A204.1 (cell line): ENCODE measurements at regions not wholly inside any gene's neighbourhood (a gene's known extent, or its start where the extent isn't known, plus 50 kb on each side); places are given as distances from the start of the nearest gene placed in this dataset.
"Not testable (repeated sequence)": the region's sequence is repeated elsewhere in the genome, so short reads cannot be mapped to it uniquely, and the experiment has no call there.

ENCODE experiments used
- FAIRE-seq: peaks from 2 replicates; lab custom pipeline; 2012; peaks lifted over from hg19 to GRCh38; lab: Jason Lieb, UNC

DNA sequence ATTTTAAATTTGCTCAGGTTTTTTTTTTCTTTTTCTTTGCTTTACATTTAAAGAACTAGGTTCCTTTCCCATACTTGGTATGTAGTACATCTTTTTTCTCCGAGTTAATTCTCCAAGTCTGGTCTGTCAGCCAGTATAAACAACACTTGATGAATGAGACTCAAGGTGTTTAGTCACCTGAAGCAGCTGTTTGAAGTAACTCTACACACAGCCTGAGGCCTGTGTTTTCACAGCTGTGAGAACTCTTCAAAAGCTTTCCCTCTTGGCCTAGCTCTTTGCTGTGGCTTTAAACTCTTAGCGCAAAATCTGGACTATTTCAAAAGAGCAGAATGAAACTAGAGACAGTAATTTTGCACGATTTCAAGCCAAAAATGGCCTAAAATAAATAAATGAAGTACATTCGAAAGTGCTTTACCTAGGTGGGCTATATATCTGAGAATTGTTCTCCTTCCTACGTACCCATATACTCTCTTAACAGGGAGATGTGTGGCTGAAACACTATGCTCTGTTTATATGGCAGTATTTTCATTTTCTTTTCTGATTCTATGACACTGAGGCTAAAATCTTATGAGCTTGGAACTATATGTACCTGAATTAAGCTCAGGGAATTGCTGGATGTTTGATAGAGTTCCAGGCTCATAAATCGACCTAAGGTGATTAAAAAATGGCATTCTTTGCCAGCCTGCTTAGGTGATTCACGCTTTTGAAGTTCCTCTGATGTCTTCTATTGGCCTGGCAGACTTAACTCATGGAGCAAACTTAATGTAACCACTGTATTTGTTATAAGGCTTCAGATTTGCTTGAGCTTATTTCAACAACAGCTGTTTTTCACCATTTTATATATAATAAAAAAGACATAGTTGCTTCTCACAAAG, 1044.1 kb upstream of the ZEB2 start:
- FAIRE-seq = no peak

DNA sequence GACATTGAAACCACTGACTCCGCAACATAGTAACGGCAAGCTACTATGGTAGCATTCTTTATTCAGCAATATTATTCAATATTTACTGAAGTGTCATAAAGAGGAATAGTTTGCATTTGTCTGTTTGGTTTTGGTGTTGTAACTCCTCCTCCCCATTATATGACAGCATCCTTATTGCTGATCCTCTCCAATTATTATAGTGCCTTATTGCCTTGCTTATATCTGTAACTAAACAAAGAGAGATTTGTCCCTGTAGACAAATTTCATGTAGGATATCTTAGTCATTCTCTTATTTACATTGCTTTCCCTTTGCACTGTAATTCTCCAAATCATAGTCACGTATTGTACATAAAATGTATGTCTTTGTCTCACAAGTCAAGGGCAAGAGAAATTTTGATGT, 1041.2 kb upstream of the ZEB2 start:
- no peak for FAIRE-seq

DNA sequence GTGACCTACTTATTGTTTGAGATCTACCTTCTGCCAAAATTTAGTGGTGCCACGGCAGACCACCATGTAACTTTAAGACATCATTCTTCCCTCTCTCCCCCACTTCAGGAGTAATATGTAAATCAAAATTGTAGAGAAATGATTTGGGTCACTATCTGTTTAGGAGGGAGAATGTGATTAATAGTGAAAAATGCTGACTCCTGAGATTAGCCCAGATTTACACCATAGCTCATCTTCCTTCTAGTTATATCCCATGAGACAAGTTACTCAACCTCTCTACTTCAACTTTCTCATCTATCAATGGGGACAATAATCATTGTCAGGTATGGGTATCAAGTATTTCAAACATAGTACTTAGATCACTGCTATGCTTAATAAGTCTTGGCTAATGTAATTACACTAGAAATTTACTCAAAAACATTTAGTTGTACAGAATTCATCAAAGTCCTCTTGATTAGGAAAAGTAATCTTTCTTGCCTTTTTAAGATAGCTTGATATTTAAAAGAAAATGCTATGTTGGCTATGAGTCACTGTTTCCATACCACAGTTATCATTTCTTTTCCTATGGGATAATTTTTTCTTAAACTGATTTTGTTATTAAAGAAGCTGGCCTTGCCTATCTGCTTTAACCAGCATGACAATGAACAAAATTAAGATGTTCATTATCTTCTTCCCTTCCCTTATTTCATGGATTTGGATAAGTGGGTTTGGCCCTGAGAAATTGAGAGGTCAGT, 1038.9 kb upstream of the ZEB2 start:
- no peak for FAIRE-seq

DNA sequence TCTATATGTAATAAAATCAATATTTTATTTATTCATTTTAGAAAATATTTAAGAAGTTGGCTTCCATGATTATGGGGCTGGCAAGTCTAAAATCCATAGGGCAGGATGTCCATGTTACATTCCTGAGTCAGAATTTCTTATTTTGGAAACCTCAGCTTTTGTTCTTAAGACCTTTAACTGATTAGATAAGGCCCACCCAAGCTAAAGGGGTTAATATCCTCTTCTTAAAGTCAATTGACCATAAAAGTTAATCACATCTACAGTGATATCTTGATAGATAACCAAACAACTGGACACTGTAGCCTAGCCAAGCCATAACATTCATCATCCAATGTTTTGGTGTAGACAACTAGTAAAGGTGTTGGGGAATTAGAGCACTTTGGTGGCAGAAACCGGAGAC, 1035.4 kb upstream of the ZEB2 start:
- FAIRE-seq = no peak

DNA sequence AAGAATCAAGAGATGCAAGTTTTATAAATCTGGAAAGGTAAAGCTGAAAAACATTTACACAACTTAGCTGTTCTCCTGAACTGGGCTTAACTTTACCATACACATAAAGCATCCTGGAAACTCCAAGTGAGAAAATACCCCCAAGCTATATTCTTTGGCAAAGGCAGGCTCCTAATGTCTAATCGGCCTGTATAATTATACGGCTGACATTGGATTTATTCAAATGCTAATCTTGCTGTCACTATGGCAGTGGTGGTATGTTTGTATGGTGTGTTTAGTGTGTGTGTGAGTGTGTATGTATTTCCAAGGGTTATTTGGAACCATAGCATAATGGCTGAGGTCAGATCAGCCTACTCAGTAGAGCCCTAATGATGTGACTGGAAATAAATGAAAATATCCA, 1031.8 kb upstream of the ZEB2 start:
- no peak for FAIRE-seq

DNA sequence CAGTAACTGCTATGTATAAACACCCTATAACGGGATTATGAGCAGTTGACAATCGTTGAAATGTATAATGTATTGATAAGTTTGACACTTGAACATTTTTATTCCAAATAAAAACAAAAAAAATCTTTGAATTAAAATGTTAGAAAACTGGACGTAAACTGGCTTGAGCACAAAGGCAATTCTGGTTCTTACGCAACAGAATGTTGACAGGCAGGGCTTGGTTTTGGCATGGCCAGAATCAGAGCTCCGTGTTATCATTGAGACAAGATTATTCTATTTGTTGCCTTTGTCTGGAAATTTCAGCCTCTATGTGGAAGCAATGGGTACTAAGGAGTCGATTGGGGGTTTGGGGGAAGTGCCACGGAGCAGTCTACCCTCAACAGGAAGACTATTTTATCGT, 1028.6 kb upstream of the ZEB2 start:
- FAIRE-seq = no peak

DNA sequence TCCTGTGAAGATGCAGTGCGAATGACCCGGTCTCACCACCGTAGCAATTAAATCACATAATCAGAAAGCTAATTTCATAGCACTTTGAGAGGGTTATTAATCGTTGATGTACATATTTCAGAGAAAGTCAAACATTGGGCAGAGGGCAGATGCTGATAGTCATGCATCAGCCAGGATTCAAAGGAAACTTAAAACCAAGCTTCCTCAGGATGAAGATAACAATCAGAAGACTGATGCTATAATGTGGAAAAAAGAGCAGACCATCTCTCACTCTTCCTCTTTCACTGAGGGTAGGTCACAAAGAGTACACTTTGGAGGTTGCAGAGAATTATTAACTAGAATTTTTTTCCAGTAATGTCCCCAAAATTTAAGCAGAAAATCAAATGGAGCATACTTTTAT, 1027.7 kb upstream of the ZEB2 start:
- FAIRE-seq = no peak

DNA sequence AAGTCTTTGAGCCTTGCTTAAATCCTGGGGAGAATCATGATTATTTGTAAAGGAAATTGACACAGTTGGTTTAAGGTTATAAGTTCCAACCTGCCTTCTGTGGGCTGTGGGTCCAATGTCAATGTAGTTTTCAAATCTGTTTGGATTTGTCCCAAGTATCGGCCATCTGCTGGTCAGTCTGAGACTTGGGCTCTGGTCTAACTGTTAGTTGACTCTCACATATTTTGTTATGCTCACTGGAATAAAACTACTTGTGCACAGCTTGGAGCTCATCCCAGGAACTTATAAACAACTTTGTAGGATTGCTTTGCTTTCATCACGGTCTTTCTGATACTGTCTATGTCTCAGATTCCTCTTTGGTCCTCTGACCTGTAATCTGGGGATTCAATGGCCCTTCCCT, 1026.2 kb upstream of the ZEB2 start:
- FAIRE-seq = no peak

DNA sequence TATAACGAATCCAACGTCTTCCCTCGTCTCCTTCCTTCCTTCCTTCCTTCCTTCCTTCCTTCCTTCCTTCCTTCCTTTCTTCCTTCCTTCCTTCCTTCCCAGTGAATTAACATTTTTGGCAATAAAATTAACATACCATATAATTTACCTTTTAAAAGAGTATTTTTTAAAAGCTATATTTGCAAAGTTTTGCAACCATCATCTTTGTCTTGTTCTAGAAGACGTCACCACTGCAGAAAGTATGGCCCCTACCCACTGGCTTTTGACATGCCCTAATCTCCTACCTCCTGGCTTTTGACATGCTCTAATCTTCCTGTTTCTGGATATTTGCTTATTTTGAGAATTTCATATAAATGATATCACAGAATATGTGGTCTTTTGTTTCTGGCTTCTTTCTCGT, 1023.9 kb upstream of the ZEB2 start:
- no peak for FAIRE-seq

DNA sequence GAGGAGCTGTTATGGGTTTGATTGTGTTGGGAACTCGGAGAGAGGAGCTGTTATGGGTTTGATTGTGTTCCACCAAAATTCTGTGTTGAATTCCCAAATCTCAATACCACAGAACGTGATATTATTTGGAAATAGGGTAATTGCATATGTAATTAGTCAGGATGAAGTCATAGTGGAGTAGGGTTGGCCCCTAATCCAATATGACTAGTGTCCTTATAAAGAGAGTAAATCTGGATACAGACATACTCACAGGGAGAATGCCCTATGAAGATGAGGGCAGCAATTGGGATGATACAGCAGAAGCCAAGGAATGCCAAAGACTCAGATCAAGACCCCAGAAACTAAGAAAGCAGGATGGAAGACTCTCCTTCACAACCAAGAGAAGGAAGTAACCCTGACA, 1023.2 kb upstream of the ZEB2 start:
- no peak for FAIRE-seq

DNA sequence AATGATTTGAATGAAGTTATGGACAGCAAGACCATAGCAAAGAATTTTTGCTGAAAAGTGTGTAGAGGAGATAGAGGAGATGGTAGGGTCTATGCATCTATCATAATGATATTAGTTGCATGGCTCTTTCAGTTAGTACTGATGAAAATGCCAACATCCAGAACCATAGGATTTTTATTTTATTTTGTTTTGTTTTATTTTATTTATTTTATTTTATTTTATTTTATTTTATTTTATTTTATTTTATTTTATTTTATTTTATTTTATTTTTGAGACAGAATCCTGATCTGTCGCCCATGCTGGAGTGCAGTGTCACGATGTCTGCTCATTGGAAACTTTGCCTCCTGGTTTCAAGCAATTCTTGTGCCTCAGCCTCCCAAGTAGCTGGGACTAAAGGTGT, 1021.1 kb upstream of the ZEB2 start:
- no peak for FAIRE-seq

DNA sequence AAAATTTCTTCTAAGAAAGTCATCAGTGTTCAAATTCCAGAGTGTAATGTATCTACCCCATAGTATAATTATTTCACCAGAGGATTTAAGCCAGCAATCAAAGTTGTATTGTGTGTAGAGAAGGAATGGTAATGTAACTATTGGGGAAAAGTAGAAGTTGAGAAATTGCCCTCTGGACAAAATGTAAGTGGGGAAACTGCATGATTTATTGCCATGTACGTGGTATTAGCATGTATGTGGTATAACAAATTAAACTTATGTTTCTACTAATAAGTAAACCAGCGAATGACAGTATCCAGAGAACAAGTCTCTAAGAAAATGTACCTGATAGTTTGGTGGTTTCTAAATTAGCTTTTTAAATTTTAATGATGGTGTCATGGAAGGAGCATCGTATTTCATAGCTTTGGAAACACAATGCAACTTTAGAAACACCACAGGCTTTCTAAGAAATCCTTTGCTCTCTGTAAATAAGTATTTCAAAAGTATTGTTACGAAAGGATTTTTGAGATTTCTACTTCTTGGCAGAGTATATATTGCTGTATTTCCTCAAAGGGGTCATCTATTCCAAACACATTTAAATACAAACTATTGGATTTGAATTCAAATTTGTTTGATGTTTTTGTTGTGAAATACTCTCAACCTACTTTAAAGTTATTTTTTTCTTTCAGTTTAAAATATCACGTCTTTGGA, 1018.9 kb upstream of the ZEB2 start:
- peak; percentile 44 for FAIRE-seq

DNA sequence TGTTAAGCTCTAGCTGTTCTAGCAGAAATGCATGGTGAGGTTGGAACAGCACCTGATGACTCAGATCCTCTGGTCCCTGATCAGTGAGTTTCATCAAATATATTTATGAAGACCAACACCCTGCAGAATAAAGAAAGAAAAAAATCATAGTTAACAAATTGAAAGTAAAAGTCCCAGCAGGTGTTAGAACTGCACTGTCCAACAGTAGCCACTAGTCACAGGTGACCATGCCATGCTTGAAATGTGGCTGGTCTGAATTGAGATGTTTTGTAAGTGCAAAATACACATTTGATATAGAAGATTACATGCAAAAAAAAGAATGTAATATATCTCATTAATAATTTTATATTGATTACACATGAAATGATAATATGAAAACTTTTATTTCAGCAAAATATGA, 1010.7 kb upstream of the ZEB2 start:
- FAIRE-seq = peak; percentile 25

DNA sequence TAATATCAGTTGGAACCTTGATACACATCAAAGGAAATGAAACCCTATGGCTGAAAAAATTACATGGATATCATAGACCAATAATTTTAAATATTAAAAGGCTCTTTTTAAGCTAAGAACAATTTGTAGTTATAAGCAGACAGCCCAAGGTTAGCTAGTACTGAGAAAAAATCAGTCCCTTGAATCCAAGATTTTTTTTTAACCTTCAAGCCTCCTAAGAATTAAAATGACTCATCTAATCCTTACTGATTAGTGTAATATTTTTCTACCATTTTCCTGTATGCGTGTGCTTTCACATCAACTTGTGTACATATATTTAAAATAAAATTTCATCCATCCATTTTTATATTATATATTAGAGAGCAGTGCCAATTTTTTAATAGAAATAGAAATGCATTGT, 1004.9 kb upstream of the ZEB2 start:
- no peak for FAIRE-seq

DNA sequence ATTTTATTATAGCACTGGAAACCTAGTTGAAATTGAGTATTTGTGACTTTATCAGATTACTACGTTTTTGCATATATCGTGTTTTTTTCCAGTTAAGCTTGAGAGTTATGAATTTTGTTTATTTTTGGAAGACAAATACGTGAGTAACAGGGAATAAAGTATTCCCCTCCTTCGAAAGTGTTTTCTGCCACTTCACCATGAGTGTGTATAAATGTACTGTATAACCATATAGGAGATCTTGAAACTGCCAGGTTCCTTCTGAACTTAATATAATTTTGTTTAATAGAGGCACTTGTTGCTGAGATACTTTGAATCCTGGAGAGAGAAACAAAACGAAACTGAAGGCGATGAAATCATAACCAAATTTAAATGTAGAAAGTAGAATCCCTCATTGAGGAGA, 1004.4 kb upstream of the ZEB2 start:
- FAIRE-seq = no peak

DNA sequence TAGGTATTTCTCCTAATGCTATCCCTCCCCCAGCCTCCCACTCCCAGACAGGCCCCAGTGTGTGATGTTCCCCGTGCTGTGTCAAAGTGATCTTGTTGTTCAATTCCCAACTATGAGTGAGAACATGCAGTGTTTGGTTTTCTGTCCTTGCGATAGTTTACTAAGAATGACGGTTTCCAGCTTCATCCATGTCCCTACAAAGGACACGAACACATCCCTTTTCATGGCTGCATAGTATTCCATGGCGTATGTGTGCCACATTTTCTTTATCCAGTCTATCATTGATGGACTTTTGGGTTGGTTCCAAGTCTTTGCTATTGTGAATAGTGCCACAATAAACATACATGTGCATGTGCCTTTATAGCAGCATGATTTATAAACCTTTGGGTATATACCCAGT, 999.3 kb upstream of the ZEB2 start:
- not testable (repeated sequence) for FAIRE-seq

DNA sequence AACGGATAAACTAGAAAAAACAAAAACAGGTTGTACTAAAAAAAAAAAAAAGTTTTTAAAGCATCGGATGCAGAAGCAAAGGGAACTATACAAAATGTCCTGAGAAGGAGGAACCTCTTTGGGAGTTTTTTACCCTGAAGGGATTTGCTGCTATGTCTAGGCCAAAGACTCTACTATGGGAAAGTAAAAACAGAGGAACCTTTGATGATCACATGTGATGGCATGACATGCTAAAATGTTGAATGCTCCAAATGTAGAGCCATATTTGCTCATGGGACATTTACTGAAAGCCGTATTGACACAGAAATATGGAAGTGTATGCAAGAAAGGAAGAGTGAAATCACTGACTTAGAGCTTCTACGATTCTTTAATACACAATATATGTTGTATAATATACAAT, 992.0 kb upstream of the ZEB2 start:
- no peak for FAIRE-seq

DNA sequence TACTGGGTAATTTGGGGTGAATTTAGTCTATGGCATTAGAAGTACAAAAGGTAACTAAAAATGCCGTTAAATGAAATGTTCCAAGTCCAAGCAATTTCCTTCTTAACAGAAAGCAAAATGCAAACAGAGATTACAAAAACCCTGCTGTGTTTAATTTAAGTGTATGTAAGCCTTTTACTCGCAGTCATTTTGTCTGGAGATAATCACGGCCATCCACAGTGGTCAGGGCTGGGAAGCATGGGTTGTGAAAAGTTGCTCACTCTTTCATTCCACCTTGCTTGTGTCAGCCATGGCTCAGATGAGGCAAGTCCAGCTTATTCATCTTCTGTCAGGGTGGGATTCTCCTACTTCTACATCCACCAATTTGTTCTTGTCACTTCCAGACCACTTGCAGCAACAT, 983.6 kb upstream of the ZEB2 start:
- FAIRE-seq = no peak

DNA sequence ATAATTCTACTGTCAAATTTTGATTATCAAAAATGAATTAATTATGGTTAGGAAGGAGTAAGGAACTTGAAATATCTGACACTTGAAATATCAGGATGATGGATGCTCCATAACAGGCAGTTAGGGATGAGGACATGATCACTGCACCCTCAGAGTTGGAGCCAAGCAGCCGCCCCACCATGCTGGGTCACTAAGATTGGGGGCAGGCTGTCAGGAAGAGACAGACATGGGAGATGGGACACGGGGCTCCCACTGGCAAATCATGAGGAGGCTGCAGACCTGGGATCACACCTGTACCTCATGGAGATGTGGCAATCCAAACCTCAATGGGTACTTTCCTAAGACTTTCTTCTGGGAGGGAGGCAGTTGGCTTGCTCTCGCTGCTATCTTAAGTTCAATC, 982.0 kb upstream of the ZEB2 start:
- no peak for FAIRE-seq

DNA sequence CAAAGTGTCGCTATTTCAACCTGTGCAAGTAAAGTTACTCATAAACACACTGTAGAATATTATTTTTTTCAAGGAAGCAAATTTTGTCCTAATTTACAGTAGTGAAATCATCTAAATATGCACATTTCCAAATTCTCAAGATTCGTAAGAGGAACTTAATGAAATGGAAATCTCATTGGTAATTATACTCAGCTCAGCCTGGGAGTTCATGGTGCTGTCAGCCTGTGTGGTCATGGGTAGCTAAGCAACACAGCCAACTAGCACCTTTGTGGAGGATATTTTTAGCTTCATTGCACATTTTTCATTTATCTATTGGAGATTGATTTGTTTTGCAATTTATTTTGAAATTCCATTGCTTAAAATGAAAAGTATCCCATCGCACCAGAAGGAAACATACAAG, 975.7 kb upstream of the ZEB2 start:
- FAIRE-seq = no peak

DNA sequence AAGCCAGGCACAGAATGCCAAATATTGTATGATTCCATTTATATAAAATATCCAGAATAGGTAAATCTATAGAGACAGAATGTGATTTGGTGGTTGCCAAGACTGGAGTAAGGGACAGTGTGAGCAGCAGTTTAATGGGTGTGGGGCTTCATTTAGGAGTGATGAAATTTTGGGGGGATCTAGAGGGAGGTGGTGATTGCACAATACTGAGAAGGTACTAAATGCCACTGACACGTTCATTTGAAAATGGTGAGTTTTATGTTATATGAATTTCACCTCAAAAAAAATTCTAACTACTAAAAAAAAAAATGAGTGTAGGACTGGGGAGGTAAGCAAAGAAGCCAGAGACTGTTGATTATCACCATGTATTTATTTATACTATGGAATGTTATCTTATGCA, 974.5 kb upstream of the ZEB2 start:
- no peak for FAIRE-seq

DNA sequence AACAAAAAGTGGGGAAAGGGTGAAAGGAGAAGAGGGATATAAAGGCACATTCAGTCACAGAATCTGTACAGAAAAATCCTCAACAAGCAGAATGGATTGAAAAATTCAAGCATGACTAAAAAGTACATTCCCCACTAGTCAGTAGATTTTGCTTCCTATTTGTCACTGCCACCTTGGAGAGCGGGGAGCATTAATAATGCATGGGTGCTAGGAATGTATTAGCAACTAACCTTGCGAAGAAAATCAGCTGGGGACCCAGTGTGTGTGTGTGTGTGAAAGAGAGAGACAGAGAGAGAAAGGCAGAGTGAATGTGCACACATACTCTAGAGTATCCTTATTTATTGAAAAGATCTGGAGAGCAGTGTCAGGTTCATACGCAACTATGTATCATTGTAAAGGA, 968.7 kb upstream of the ZEB2 start:
- no peak for FAIRE-seq

DNA sequence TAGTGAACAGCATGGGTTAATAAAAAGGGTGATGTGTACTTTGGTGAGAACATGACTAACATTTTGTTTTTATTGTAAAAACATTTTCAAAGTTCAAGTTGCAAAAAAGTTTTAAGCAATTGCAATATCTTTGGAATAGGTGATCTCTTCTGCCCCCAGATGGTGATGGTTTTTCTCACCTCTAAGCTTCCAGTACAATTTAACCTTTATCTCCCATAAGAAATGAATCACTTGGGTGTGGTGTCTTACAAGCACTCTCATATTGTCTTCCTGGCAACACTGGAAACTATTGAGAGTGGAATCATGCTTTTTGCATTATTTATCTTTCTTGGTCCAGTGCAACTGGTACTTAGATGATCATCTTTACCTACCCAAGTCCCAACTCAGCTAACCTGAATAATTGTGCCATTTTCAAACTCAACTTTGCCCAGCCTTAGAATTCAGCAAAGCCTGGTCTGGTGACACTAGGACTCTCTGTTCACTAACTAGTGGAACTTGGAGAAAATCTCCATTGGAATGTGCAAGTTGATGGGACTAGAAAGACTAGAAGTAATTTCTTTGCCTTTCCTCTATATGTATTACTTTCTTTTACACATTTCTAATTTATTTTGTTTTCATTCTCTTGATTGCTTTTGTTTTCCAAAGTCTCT, 964.7 kb upstream of the ZEB2 start:
- no peak for FAIRE-seq
